GM13976 (cell line): ENCODE measurements at regions not wholly inside any gene's neighbourhood (a gene's known extent, or its start where the extent isn't known, plus 50 kb on each side); places are given as distances from the start of the nearest gene placed in this dataset.

Experiments used
- DNase-seq: peaks from one replicate; pipeline ENCODE4 v3.0.0; 2012; ENCODE audit warnings: low spot score
- in situ Hi-C: fragments of 300-500 bp; cut with MboI; formaldehyde crosslinking; loops from one replicate; pipeline ENCODE4 v1.12.0; 2022; ENCODE audit warnings: low sequenced_read_pairs, mixed read lengths, inconsistent platforms; ENCODE audit not compliant: unreplicated experiment
- TF ChIP-seq, protein P1 (sequence below): IDR thresholded peaks from 2 replicates; pipeline ENCODE4 v1.5.1; 2012; ENCODE audit warnings: borderline replicate concordance, mild to moderate bottlenecking; ENCODE audit not compliant: insufficient read depth; ENCODE audit errors: extremely low read depth, missing control alignments, control extremely low read depth

DNA sequence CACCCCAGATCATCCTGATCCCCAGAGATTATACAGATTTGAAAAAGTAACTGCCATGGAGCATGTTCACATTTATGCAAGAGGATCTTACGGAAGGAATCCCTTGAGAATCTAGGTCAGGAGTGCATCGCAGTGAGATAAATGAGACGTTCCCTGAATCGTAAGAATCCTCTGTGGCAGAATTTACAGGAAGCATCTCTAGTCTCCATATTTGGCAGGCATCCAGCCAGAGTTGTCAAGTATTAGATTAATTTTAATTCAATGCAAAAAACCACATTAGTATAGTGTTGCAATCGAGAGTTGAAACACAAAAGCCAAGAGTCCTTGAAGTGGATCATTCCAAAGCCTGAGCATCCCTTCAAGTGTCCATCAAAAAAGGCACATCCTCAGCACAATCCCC, 100.8 kb downstream of the RRAGC start:
- DNase-seq, result no peak
- TF ChIP-seq, protein P1, sequence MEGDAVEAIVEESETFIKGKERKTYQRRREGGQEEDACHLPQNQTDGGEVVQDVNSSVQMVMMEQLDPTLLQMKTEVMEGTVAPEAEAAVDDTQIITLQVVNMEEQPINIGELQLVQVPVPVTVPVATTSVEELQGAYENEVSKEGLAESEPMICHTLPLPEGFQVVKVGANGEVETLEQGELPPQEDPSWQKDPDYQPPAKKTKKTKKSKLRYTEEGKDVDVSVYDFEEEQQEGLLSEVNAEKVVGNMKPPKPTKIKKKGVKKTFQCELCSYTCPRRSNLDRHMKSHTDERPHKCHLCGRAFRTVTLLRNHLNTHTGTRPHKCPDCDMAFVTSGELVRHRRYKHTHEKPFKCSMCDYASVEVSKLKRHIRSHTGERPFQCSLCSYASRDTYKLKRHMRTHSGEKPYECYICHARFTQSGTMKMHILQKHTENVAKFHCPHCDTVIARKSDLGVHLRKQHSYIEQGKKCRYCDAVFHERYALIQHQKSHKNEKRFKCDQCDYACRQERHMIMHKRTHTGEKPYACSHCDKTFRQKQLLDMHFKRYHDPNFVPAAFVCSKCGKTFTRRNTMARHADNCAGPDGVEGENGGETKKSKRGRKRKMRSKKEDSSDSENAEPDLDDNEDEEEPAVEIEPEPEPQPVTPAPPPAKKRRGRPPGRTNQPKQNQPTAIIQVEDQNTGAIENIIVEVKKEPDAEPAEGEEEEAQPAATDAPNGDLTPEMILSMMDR, result no peak
- in situ Hi-C loops, result no loop called here

DNA sequence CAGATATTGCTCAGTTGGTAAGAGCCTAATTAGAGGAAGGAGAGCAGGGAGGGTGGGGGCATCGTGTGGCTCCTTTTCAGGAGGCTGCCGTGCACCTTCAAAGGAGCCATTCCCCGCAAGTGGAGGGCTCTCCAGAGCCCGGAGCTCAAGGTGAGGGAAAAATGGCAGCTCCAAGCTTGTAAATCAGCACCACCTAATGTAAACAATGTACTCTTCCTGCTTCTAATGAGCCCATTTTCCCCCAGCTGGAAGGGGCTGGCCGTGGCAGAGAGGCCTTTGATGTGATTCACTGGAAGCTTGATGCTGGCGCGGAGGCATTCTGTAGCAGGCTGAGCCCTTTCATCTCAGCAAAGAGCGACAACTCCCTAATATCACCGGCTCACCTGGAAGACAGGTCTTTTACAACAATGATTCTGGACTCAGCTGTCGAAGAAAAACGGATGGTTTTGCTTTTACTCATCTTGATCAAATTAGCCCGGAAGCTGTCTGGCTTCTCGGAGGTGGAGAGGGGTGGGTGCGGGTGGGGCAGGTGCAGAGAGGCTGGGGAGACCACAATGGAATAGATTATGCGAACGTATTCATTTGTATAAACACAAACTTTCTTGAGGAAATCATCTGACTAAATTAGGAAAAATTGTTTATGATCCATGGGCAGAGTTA, 112.5 kb downstream of the RRAGC start:
- TF ChIP-seq, protein P1, result no peak
- no peak for DNase-seq
- in situ Hi-C loops, result no loop called here

DNA sequence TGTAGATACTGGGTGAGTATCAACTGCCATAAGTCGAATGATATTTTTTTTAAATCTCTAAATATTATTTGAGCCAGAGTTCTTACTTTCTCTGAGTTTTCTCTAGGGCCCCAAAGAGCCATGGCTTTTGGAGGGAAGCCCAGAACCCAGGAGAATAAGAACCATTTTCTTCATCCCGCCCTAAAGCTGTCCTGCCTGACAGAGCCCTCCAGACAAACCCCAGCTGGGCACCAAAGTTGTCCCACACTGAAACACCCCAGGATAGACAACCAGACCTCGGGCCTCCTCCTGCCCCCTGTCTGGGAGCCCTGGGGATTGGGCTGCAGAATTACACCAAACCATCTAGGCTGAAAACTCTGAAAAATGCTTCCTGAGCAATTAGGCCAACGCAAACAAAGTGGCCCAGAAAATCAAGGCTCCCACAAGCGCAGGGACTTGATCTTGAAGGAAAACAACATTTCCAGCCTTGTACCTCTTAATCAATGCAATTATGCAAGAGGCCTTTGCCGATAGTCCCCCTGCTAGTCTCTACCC, 113.1 kb downstream of the RRAGC start:
- no peak for DNase-seq
- in situ Hi-C loops, result no loop called here
- TF ChIP-seq, protein P1, result no peak

DNA sequence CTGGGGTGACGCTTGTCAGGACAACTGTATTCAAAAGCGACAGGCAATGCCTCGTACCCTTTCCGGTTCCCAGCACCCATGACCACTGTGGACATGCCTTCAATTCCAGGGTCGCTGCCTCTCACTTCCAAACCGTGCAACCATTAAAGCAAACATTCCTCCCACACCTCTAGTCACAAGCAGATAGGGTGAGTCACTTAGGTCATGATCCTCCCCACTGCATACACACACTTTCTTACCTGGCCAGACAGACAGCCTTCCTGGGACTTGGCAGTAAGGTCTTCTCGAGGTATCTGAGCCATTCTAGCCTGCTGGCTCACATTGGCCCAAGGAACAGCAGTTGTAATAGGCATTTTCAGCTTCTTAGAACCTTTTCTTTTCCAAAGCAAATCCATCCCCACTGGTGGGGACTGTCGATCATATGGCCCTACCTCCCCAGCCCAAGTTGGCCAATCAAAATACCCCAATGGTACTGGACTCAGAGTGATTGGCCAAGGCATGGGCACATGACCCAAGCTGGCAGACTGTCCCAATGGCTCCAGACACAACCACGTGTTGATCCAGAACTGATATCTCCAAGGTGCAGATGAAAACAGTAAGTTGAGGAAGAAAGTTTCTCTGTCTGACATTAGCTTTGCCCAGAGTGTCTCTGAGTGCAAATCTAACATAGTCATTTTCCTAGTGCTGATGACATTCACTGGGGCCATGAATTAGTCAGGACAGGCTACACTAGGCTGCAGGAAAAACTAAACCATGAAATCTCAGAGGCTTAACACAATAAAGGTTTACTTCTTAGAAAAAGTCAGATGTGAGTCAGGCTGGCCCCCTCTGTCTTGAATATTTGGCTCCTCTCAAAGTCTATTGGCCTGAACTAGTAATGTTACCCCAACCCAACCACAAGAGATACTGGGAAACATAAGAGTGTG, 113.8 kb downstream of the RRAGC start:
- TF ChIP-seq, protein P1, result no peak
- DNase-seq, result no peak
- in situ Hi-C loops, result no loop called here

DNA sequence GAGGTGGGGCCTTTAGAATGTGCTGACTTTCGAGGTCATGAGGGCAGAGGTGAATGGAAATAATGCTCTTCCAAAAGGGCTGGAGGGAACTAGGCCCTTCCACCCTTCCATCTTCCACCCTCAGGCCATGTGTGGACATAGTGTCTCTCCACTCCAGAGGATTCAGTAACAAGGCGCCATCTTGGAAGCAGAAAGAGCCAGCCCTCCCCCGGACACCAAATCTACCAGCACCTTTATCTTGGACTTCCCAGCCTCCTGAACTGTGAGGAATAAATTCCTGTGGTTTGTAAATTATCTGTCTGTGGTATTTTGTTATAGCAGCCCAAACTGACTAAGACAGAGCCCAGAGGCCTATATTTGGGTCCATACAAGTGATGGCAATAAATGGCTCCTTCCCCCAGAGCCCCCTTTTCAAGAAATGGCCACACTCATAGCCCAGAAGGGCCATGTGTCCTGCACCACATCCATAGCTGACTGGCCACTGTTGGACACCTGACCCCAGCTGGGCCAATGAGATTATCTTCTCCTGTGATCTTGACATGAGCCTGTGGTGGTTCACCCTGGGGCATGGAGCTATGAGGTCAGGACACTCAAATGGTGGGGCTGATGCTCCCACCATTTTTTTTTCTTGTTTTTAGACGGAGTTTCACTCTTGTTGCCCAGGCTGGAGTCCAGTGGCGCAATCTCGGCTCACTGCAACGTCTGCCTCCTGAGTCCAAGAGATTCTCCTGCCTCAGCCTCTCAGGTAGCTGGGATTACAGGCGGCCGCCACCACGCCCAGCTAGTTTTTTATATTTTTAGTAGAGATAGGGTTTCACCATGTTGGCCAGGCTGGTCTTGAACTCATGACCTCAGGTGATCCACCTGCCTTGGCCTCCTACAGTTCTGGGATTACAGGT, 114.9 kb downstream of the RRAGC start:
- in situ Hi-C loops, result no loop called here
- DNase-seq, result no peak
- TF ChIP-seq, protein P1, result no peak

DNA sequence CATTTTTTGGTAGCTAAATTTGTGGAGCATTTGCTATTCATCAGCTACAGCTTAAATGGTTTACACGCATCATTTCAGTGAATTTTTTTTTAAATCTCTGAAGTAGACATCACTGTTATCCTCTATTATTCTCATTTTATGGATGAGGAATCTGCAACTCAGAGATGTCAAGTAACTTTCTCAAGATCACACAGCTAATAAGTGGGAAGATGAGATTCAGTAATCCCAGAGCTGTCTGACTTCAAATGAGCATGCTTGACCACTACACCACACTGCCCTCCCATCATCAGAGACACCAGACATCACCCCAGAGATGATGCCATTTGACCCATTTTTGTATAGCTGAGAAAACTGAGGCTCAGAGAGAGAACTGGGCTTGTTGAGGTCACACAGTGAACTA, 116.4 kb downstream of the RRAGC start:
- no peak for DNase-seq
- in situ Hi-C loops, result no loop called here
- TF ChIP-seq, protein P1, result no peak
